B cell (primary cell): ENCODE measurements at regions not wholly inside any gene's neighbourhood (a gene's known extent, or its start where the extent isn't known, plus 50 kb on each side); places are given as distances from the start of the nearest gene placed in this dataset.

Source experiments
- ATAC-seq: fragments of 200-7000 bp; cut with Tn5 transposase; one replicate; pipeline ENCODE4 v1.10.0; 2021; ENCODE audit warnings: low read depth, mild to moderate bottlenecking, moderate number of reproducible peaks, moderate library complexity
- CTCF ChIA-PET: fragments of 350-600 bp; sonication (Branson Sonifier 250); formaldehyde crosslinking; loops from one replicate; lab custom pipeline; 2021; ENCODE audit warnings: antibody characterized with exemption, inconsistent platforms; lab: Charles Lee
- POLR2A ChIA-PET: fragments of 350-600 bp; sonication (Branson Sonifier 250); formaldehyde crosslinking; loops from one replicate; lab custom pipeline; 2021; ENCODE audit warnings: antibody characterized with exemption; lab: Charles Lee
- DNase-seq: peaks from one replicate; pipeline ENCODE4 v3.0.0; 2013
- H2AFZ ChIP-seq: 2 replicates; pipeline ENCODE4 v1.6.1; 2012; ENCODE audit warnings: mild to moderate bottlenecking, low read depth, low read length; ENCODE audit not compliant: insufficient read depth, poor library complexity, severe bottlenecking
- H3K27ac ChIP-seq, 2 donors: 1 replicate in 1 of 2; 2 replicates in 1 of 2; pipeline ENCODE4 v1.5.1; 2012 to 2013; ENCODE audit warnings: low read length in 2 of 2, mild to moderate bottlenecking in 2 of 2, moderate library complexity in 1 of 2
- H3K27me3 ChIP-seq, 4 experiments: fragments of 200-600 bp in 1 of 4; sonication (generic) in 1 of 4; replicated peaks in 1 of 4; 1 replicate in 2 of 4; 2 replicates in 2 of 4; pipeline versions ENCODE4 v1.6.1 to v1.7.0; 2013 to 2016; ENCODE audit warnings: low read length in 3 of 4, mild to moderate bottlenecking in 2 of 4, mixed read lengths in 1 of 4, moderate library complexity in 1 of 4; ENCODE audit not compliant: insufficient read depth in 4 of 4, control insufficient read depth in 3 of 4; ENCODE audit errors: control extremely low read depth in 1 of 4
- H3K36me3 ChIP-seq, 2 experiments: replicated peaks in 1 of 2; 1 replicate in 1 of 2; 2 replicates in 1 of 2; pipeline versions ENCODE4 v1.6.1 to v1.7.1; 2013; ENCODE audit warnings: low read length in 1 of 2; ENCODE audit not compliant: insufficient read depth in 2 of 2, control insufficient read depth in 1 of 2; ENCODE audit errors: control extremely low read depth in 1 of 2, extremely low read depth in 1 of 2
- H3K4me1 ChIP-seq, 2 donors: fragments of 200-600 bp in 1 of 2; sonication (generic) in 1 of 2; 1 replicate in 1 of 2; 2 replicates in 1 of 2; pipeline versions ENCODE4 v1.5.1 to v1.6.1; 2013 to 2017; ENCODE audit warnings: low read length in 2 of 2; ENCODE audit not compliant: control insufficient read depth in 2 of 2, insufficient read depth in 2 of 2
- H3K4me2 ChIP-seq: replicated peaks from 2 replicates; pipeline ENCODE3; 2012; ENCODE audit warnings: mild to moderate bottlenecking, low read depth, low read length; ENCODE audit not compliant: poor library complexity, severe bottlenecking
- H3K4me3 ChIP-seq, 5 experiments: fragments of 200-600 bp in 1 of 5; sonication (generic) in 1 of 5; 1 replicate in 3 of 5; 2 replicates in 2 of 5; pipeline versions ENCODE4 v1.5.1 to v1.7.0; 2011 to 2016; ENCODE audit warnings: low read length in 4 of 5, mild to moderate bottlenecking in 4 of 5, low read depth in 2 of 5, control low read depth in 1 of 5, moderate library complexity in 1 of 5; ENCODE audit not compliant: insufficient read depth in 1 of 5; ENCODE audit errors: control extremely low read depth in 1 of 5, extremely low read depth in 1 of 5
- H3K79me2 ChIP-seq: fragments of 200-600 bp; sonication (generic); one replicate; pipeline ENCODE4 v1.6.0; 2016; ENCODE audit warnings: low read length; ENCODE audit not compliant: control insufficient read depth, insufficient read depth
- H3K9ac ChIP-seq: fragments of 200-600 bp; sonication (generic); 2 replicates; pipeline ENCODE4 v1.6.1; 2017; ENCODE audit warnings: mild to moderate bottlenecking, low read length, moderate library complexity
- H3K9me3 ChIP-seq, 3 donors: one replicate each; pipeline versions ENCODE4 v1.6.1 to v1.7.1; 2013; ENCODE audit warnings: low read length in 2 of 3; ENCODE audit not compliant: control insufficient read depth in 2 of 3, insufficient read depth in 1 of 3; ENCODE audit errors: control extremely low read depth in 1 of 3
- H4K20me1 ChIP-seq: 2 replicates; pipeline ENCODE4 v1.6.0; 2012; ENCODE audit warnings: mild to moderate bottlenecking, low read length; ENCODE audit not compliant: insufficient read depth, control insufficient read depth, poor library complexity, severe bottlenecking
- H3K27ac Mint-ChIP-seq: one replicate; pipeline ENCODE4 v1.8.0; 2021; ENCODE audit warnings: mixed read lengths
- H3K27me3 Mint-ChIP-seq: one replicate; pipeline ENCODE4 v1.8.0; 2021; ENCODE audit warnings: mixed read lengths
- H3K4me1 Mint-ChIP-seq: one replicate; pipeline ENCODE4 v1.8.0; 2021; ENCODE audit warnings: mixed read lengths
- H3K4me3 Mint-ChIP-seq: one replicate; pipeline ENCODE4 v1.8.0; 2021; ENCODE audit warnings: mixed read lengths
- H3K9me3 Mint-ChIP-seq: one replicate; pipeline ENCODE4 v1.8.0; 2022; ENCODE audit warnings: mixed read lengths; ENCODE audit not compliant: insufficient read depth
- EZH2 ChIP-seq: IDR thresholded peaks from 2 replicates; pipeline ENCODE4 v1.6.1; 2012; ENCODE audit warnings: borderline replicate concordance, low read depth, mild to moderate bottlenecking, moderate library complexity, low read length; ENCODE audit not compliant: insufficient read depth, poor library complexity, severe bottlenecking
- WGBS: methylation state at CpG from one replicate; pipeline ENCODE4 v1.1.5; 2013; ENCODE audit warnings: missing lambda C conversion rate; ENCODE audit not compliant: insufficient coverage; 5-methylcytosine and 5-hydroxymethylcytosine counted together
- intact Hi-C: fragments of 100-400 bp; cut with micrococcal nuclease; formaldehyde crosslinking; loops from one replicate; pipeline ENCODE4 v1.10.0; 2022
- TF ChIP-seq, protein P1 (sequence below): fragments of 200-600 bp; IDR thresholded peaks from one replicate; pipeline ENCODE4 v1.8.0; 2022; ENCODE audit warnings: antibody characterized with exemption, mild to moderate bottlenecking

DNA sequence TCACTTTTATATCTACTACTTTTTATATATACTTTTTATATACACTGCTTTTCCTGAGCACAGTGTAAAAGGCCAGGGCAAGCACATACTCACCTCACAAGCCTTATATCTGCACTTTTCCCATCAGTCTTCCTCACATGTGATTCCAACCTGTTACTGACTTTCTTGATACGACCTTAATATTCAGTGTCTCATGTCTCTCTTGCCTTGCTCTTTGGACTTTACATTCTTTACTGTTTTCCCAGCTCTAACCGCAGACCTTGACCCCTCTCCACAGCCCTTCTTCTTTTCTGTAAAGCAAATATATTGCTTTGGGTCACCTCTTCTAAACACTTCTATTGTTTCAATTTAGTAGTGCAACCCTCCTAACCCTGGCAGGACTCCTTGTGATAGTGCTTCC is 353.1 kb upstream of the ANO5 start:
- DNase-seq, result no peak
- Histone ChIP-seq H3K4me1 (no peaks in the 10 kb centered on the region), H2AFZ (no peak overlapping the region), H3K9me3 (no peaks in the 10 kb centered on the region), H3K27ac (no peak overlapping the region), H3K79me2 (no peaks in the 10 kb centered on the region), H3K36me3 (no peaks in the 10 kb centered on the region), H3K4me2 (no peak overlapping the region), H3K4me3 (no peak overlapping the region), H3K27me3 (no peaks in the 10 kb centered on the region), H4K20me1 (no peaks in the 10 kb centered on the region), H3K9ac (no peak overlapping the region)
- POLR2A ChIA-PET, result no interaction called here
- Mint-ChIP-seq H3K9me3 (peaks cover 6% of the 10 kb centered on the region), H3K4me1 (no peaks in the 10 kb centered on the region), H3K4me3 (no peak overlapping the region), H3K27ac (no peak overlapping the region), H3K27me3 (no peaks in the 10 kb centered on the region)
- CTCF ChIA-PET, result no interaction called here
- WGBS, result 90% methylated on average over 2 of the region's 2 CpGs
- no peak for ATAC-seq
- TF ChIP-seq, protein P1, sequence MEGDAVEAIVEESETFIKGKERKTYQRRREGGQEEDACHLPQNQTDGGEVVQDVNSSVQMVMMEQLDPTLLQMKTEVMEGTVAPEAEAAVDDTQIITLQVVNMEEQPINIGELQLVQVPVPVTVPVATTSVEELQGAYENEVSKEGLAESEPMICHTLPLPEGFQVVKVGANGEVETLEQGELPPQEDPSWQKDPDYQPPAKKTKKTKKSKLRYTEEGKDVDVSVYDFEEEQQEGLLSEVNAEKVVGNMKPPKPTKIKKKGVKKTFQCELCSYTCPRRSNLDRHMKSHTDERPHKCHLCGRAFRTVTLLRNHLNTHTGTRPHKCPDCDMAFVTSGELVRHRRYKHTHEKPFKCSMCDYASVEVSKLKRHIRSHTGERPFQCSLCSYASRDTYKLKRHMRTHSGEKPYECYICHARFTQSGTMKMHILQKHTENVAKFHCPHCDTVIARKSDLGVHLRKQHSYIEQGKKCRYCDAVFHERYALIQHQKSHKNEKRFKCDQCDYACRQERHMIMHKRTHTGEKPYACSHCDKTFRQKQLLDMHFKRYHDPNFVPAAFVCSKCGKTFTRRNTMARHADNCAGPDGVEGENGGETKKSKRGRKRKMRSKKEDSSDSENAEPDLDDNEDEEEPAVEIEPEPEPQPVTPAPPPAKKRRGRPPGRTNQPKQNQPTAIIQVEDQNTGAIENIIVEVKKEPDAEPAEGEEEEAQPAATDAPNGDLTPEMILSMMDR, result no peak
- TF ChIP-seq EZH2, result no peak
- intact Hi-C loops, result no loop called here

DNA sequence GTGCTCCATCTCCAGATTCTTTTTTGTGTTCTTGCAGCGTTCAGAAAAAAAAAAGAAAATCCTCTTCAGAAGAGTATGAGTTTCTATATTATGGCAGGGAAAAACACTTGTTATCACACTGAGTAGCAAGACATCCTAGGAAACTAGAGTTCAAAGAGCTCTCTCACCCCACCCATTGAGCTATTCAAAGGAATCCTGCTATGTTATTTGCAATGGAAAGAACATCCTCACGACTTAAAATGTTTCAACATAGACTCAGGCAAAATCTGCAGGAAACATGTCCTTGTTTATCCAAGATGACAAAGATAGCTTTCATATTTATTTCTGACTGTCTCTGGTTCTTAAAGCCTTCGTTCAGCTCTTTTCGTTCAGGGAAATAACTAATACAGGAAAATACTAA is 331.6 kb upstream of the ANO5 start:
- Histone ChIP-seq H3K27ac (no peak overlapping the region), H3K4me2 (no peak overlapping the region), H3K9ac (no peak overlapping the region), H3K4me3 (no peak overlapping the region), H3K79me2 (no peaks in the 10 kb centered on the region), H3K27me3 (no peaks in the 10 kb centered on the region), H3K9me3 (no peaks in the 10 kb centered on the region), H4K20me1 (no peaks in the 10 kb centered on the region), H3K36me3 (no peaks in the 10 kb centered on the region), H3K4me1 (no peaks in the 10 kb centered on the region), H2AFZ (no peak overlapping the region)
- 22% methylated on average over 1 of the region's 4 CpGs for WGBS
- no peaks in the 10 kb centered on the region for H3K4me1 Mint-ChIP-seq
- CTCF ChIA-PET, result no interaction called here
- H3K4me3 Mint-ChIP-seq, result no peak overlapping the region
- H3K27ac Mint-ChIP-seq, result no peak overlapping the region
- TF ChIP-seq, protein P1, result no peak
- DNase-seq (no peak), ATAC-seq (no peak)
- intact Hi-C loops, result no loop called here
- POLR2A ChIA-PET, result no interaction called here
- H3K27me3 Mint-ChIP-seq, result no peaks in the 10 kb centered on the region
- H3K9me3 Mint-ChIP-seq, result no peaks in the 10 kb centered on the region
